GM12865 (cell line): ENCODE measurements at regions not wholly inside any gene's neighbourhood (a gene's known extent, or its start where the extent isn't known, plus 50 kb on each side); places are given as distances from the start of the nearest gene placed in this dataset.
"Not testable (repeated sequence)": the region's sequence is repeated elsewhere in the genome, so short reads cannot be mapped to it uniquely, and the experiment has no call there.

Source experiments
- DNase-seq: peaks from one replicate; pipeline ENCODE4 v3.0.0; 2010; ENCODE audit warnings: low read depth
- H3K4me3 ChIP-seq: 2 replicates; pipeline ENCODE4 v1.5.1; 2011; ENCODE audit warnings: mild to moderate bottlenecking, low read depth, low read length, control low read depth
- CTCF ChIP-seq: IDR thresholded peaks from 2 replicates; pipeline ENCODE4 v1.5.1; 2011; ENCODE audit warnings: low read length, control low read depth, low read depth, inconsistent platforms; ENCODE audit not compliant: insufficient read depth; ENCODE audit errors: missing control alignments

DNA sequence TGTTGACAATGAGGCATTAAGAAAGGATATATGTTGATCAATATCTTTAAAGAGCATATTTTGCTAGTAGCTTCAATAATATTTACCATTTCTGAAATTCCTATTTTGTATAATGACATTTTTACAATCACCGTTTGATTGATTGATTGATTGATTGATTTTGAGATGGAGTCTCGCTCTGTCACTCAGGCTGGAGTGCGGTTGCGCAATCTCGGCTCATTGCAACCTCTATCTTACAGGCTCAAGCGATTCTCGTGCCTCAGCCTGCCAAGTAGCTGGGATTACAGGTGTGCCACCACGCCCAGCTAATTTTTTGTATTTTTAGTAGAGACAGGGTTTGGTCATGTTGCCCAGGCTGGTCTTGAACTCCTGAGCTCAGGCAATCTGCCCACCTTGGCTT is 150.9 kb upstream of the TEX13D start:
- not testable (repeated sequence) for DNase-seq, H3K4me3 ChIP-seq

GRCh38 chrX:124190440-124190839 is 142.0 kb upstream of the TEX13D start:
- H3K4me3 ChIP-seq = no peak overlapping the region
- no peak for DNase-seq
- no peak for TF ChIP-seq CTCF

DNA sequence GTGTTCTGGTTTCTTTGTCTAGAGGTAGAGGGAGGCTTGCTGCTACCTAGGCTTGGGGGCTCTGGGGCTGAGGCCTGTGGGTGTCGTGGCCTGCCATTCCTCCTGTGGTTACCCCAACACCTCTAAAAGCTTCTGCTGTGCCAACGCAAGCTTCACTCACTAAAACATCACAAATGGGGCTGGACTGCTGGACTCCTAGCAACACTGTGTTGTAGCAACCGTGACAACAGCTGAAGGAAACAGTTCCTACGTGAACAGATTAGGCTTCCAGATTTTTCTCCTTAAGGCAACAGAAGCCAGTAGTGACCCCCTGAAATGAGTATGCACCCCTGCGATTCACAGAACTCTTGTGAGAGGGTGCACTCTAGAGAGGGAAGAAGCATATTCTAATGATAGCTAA is 138.3 kb upstream of the TEX13D start:
- no peak for DNase-seq
- TF ChIP-seq CTCF = no peak
- H3K4me3 ChIP-seq = no peak overlapping the region

GRCh38 chrX:124194901-124195300 is 137.6 kb upstream of the TEX13D start:
- no peak overlapping the region for H3K4me3 ChIP-seq
- TF ChIP-seq CTCF = no peak
- no peak for DNase-seq

- DNase-seq = no peak
- no peak for TF ChIP-seq CTCF
- H3K4me3 ChIP-seq = no peak overlapping the region
Observed at GRCh38 chrX:124203311-124203710, 129.1 kb upstream of the TEX13D start.

GRCh38 chrX:124208660-124209059 is 123.8 kb upstream of the TEX13D start:
- H3K4me3 ChIP-seq = no peak overlapping the region
- no peak for TF ChIP-seq CTCF
- DNase-seq = no peak

- no peak for DNase-seq
- no peak overlapping the region for H3K4me3 ChIP-seq
- no peak for TF ChIP-seq CTCF
Observed at GRCh38 chrX:124209792-124210576, 122.5 kb upstream of the TEX13D start.
